ENCODE measurements at regions not wholly inside any gene's neighbourhood (a gene's known extent, or its start where the extent isn't known, plus 50 kb on each side); places are given as distances from the start of the nearest gene placed in this dataset.

GRCh38 chr3:182575941-182576340, 217.4 kb upstream of the ATP11B start:
- no peak for DNase-seq (ENCODE audit: low spot score)

GRCh38 chr3:182583545-182583944, 209.8 kb upstream of the ATP11B start:
- DNase-seq (ENCODE audit: low spot score) = no peak

GRCh38 chr3:182585532-182586150, 207.7 kb upstream of the ATP11B start:
- DNase-seq (ENCODE audit: low spot score) = no peak

- no peak for DNase-seq (ENCODE audit: low spot score)
Observed at GRCh38 chr3:182592747-182593146, 200.6 kb upstream of the ATP11B start.

- DNase-seq (ENCODE audit: low spot score) = no peak
Observed at GRCh38 chr3:182596676-182597410, 196.5 kb upstream of the ATP11B start.

- DNase-seq (ENCODE audit: low spot score) = no peak
Observed at GRCh38 chr3:182597621-182598041, 195.7 kb upstream of the ATP11B start.

- DNase-seq (ENCODE audit: low spot score) = no peak
Observed at GRCh38 chr3:182601597-182601996, 191.7 kb upstream of the ATP11B start.

GRCh38 chr3:182603501-182603900, 189.8 kb upstream of the ATP11B start:
- no peak for DNase-seq (ENCODE audit: low spot score)

GRCh38 chr3:182605882-182606611, 187.3 kb upstream of the ATP11B start:
- no peak for DNase-seq (ENCODE audit: low spot score)

GRCh38 chr3:182606905-182607504, 186.3 kb upstream of the ATP11B start:
- no peak for DNase-seq (ENCODE audit: low spot score)

- no peak for DNase-seq (ENCODE audit: low spot score)
Observed at GRCh38 chr3:182608832-182609231, 184.5 kb upstream of the ATP11B start.

GRCh38 chr3:182609575-182610156, 183.6 kb upstream of the ATP11B start:
- no peak for DNase-seq (ENCODE audit: low spot score)

- no peak for DNase-seq (ENCODE audit: low spot score)
Observed at GRCh38 chr3:182612332-182612731, 181.0 kb upstream of the ATP11B start.

GRCh38 chr3:182617500-182617899, 175.8 kb upstream of the ATP11B start:
- DNase-seq (ENCODE audit: low spot score) = no peak

- DNase-seq (ENCODE audit: low spot score) = peak; percentile 84
Observed at GRCh38 chr3:182618085-182618732, 175.1 kb upstream of the ATP11B start.

- no peak for DNase-seq (ENCODE audit: low spot score)
Observed at GRCh38 chr3:182618981-182619591, 174.2 kb upstream of the ATP11B start.

GRCh38 chr3:182620723-182621434, 172.4 kb upstream of the ATP11B start:
- no peak for DNase-seq (ENCODE audit: low spot score)

GRCh38 chr3:182621435-182622240, 171.7 kb upstream of the ATP11B start:
- peak; percentile 32 for DNase-seq (ENCODE audit: low spot score)

GRCh38 chr3:182622241-182622545, 171.1 kb upstream of the ATP11B start:
- DNase-seq (ENCODE audit: low spot score) = no peak

Measured in Ammon's horn (tissue), 1 donor.